Mucosa of gallbladder (tissue), 1 donor: ENCODE measurements at regions not wholly inside any gene's neighbourhood (a gene's known extent, or its start where the extent isn't known, plus 50 kb on each side); places are given as distances from the start of the nearest gene placed in this dataset.

Source experiments
- DNase-seq: peaks from one replicate; pipeline ENCODE4 v3.0.0-alpha.2; 2020; ENCODE audit warnings: low spot score
- donor health status: DM: no; HTN: no; CAD: no.

GRCh38 chr18:10033016-10033399, 119.2 kb downstream of the VAPA start:
- no peak for DNase-seq

- DNase-seq, result no peak
Measured at GRCh38 chr18:10035281-10035991, 121.6 kb downstream of the VAPA start.

GRCh38 chr18:10036479-10036878, 122.7 kb downstream of the VAPA start:
- no peak for DNase-seq

- DNase-seq, result no peak
Measured at GRCh38 chr18:10037181-10037580, 123.4 kb downstream of the VAPA start.

GRCh38 chr18:10038268-10038667, 124.5 kb downstream of the VAPA start:
- DNase-seq, result no peak

- peak; percentile 48 for DNase-seq
Measured at GRCh38 chr18:10040287-10041011, 126.6 kb downstream of the VAPA start.

- peak; percentile 62 for DNase-seq
Measured at GRCh38 chr18:10041180-10041579, 127.4 kb downstream of the VAPA start.

- no peak for DNase-seq
Measured at GRCh38 chr18:10042492-10042891, 128.7 kb downstream of the VAPA start.

- DNase-seq, result no peak
Measured at GRCh38 chr18:10044054-10044453, 130.2 kb downstream of the VAPA start.

GRCh38 chr18:10045296-10045891, 131.6 kb downstream of the VAPA start:
- DNase-seq, result no peak

- DNase-seq, result no peak
Measured at GRCh38 chr18:10046178-10046807, 132.5 kb downstream of the VAPA start.

- no peak for DNase-seq
Measured at GRCh38 chr18:10047237-10047636, 133.4 kb downstream of the VAPA start.

- DNase-seq, result peak; percentile 62
Measured at GRCh38 chr18:10049747-10050146, 135.9 kb downstream of the VAPA start.

- no peak for DNase-seq
Measured at GRCh38 chr18:10050956-10051355, 137.1 kb downstream of the VAPA start.

- peak; percentile 68 for DNase-seq
Measured at GRCh38 chr18:10051877-10052631, 138.2 kb downstream of the VAPA start.

- no peak for DNase-seq
Measured at GRCh38 chr18:10052871-10053270, 139.1 kb downstream of the VAPA start.

GRCh38 chr18:10053861-10054260, 140.0 kb downstream of the VAPA start:
- DNase-seq, result no peak

- DNase-seq, result no peak
Measured at GRCh38 chr18:10054366-10054765, 140.6 kb downstream of the VAPA start.

- no peak for DNase-seq
Measured at GRCh38 chr18:10055125-10055750, 141.4 kb downstream of the VAPA start.

GRCh38 chr18:10056506-10056905, 142.7 kb downstream of the VAPA start:
- no peak for DNase-seq

GRCh38 chr18:10057401-10057893, 143.6 kb downstream of the VAPA start:
- DNase-seq, result no peak
